NOMO-1 treated with DMSO at 0.1 percent for 48 hours (cell line): ENCODE measurements at regions not wholly inside any gene's neighbourhood (a gene's known extent, or its start where the extent isn't known, plus 50 kb on each side); places are given as distances from the start of the nearest gene placed in this dataset.
A peak's percentile ranks its signal among the peaks of the same experiment; 100 is the strongest.

Source experiments
- DNase-seq: peaks from one replicate; lab custom pipeline; 2025; ENCODE audit not compliant: unreplicated experiment; lab: John Stamatoyannopoulos, UW

- no peak for DNase-seq
These were observed 977.0 kb upstream of the NR2F2 start for GRCh38 chr15:95353512-95353911.

- DNase-seq, result no peak
These were observed 970.5 kb upstream of the NR2F2 start for GRCh38 chr15:95359966-95360365.

GRCh38 chr15:95362306-95362705 lies 968.2 kb upstream of the NR2F2 start:
- no peak for DNase-seq

- no peak for DNase-seq
These were observed 966.9 kb upstream of the NR2F2 start for GRCh38 chr15:95363646-95364045.

- DNase-seq, result peak; percentile 89
These were observed 964.9 kb upstream of the NR2F2 start for GRCh38 chr15:95365511-95366107.

GRCh38 chr15:95368191-95368590 lies 962.3 kb upstream of the NR2F2 start:
- no peak for DNase-seq

- no peak for DNase-seq
These were observed 961.5 kb upstream of the NR2F2 start for GRCh38 chr15:95368755-95369601.

- no peak for DNase-seq
These were observed 960.2 kb upstream of the NR2F2 start for GRCh38 chr15:95370291-95370690.

GRCh38 chr15:95371664-95372063 lies 958.8 kb upstream of the NR2F2 start:
- DNase-seq, result no peak

- DNase-seq, result no peak
These were observed 955.2 kb upstream of the NR2F2 start for GRCh38 chr15:95375281-95375680.

GRCh38 chr15:95377258-95377852 lies 953.1 kb upstream of the NR2F2 start:
- no peak for DNase-seq

GRCh38 chr15:95394186-95395067 lies 936.1 kb upstream of the NR2F2 start:
- DNase-seq, result no peak

- no peak for DNase-seq
These were observed 930.1 kb upstream of the NR2F2 start for GRCh38 chr15:95400428-95400827.

GRCh38 chr15:95401587-95401986 lies 928.9 kb upstream of the NR2F2 start:
- DNase-seq, result no peak

- DNase-seq, result no peak
These were observed 925.1 kb upstream of the NR2F2 start for GRCh38 chr15:95405447-95405846.

GRCh38 chr15:95407534-95407933 lies 923.0 kb upstream of the NR2F2 start:
- no peak for DNase-seq

GRCh38 chr15:95409211-95409610 lies 921.3 kb upstream of the NR2F2 start:
- DNase-seq, result no peak

- no peak for DNase-seq
These were observed 920.7 kb upstream of the NR2F2 start for GRCh38 chr15:95409626-95410310.

- DNase-seq, result no peak
These were observed 919.7 kb upstream of the NR2F2 start for GRCh38 chr15:95410757-95411156.

- no peak for DNase-seq
These were observed 913.9 kb upstream of the NR2F2 start for GRCh38 chr15:95416576-95416975.

- DNase-seq, result no peak
These were observed 912.7 kb upstream of the NR2F2 start for GRCh38 chr15:95417761-95418160.
